ENCODE measurements at regions not wholly inside any gene's neighbourhood (a gene's known extent, or its start where the extent isn't known, plus 50 kb on each side); places are given as distances from the start of the nearest gene placed in this dataset.

DNA sequence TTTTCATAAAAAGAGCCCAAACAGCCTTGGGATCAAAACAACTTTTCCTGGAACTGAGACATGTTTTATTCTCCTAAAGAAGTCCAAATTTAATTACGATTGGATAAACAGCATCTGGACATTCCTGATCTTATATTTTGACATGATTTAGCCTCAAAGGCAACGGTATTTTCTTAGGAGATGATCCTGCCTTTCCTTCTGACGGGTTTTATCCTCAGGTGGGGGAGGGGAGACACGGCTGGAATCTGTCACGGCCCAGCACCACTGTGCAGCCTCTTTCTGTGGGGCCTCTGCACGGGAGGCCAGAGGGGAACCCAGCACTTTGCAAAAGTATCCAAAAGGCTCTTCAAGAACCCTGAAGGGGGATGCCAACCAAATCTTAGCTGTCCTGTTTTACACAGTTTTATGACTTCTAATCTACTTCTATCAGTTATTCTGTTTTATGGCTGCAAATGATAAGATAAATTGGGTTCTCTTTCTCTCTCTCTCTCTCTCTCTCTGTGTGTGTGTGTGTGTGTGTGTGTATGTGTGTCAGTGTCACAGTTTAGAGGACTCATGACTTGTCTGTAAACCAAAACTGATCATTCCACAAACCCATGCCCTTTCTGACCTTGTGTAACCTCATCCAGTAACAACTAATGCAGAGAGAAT is 321.1 kb upstream of the NPVF start:
- DNase-seq (ENCODE audit: low read depth, low spot score) (no peak), ATAC-seq (no peak)
- no peaks in the 10 kb centered on the region for H3K79me2 ChIP-seq (ENCODE audit: insufficient read depth, low read length)
- H3K9ac ChIP-seq (ENCODE audit: low read length) = no peak overlapping the region
- H3K27ac ChIP-seq (ENCODE audit: low read depth, low read length) = no peak overlapping the region
- TF ChIP-seq TCF7L2 (IDR thresholded peaks at IDR 0.05; ENCODE audit: borderline replicate concordance, extremely low read depth, insufficient read depth, insufficient read length) (no peak), POLR2AphosphoS5 (IDR thresholded peaks at IDR 0.05; ENCODE audit: low read depth, low read length) (no peak), ZNF274 (IDR thresholded peaks at IDR 0.05; ENCODE audit: low read depth, low read length) (no peak), CEBPB (IDR thresholded peaks at IDR 0.05; ENCODE audit: low read depth) (no peak), YY1 (IDR thresholded peaks at IDR 0.05; ENCODE audit: extremely low read depth, insufficient replicate concordance, low read depth, low read length) (no peak), SIN3A (IDR thresholded peaks at IDR 0.05; ENCODE audit: low read depth) (no peak), JUND (IDR thresholded peaks at IDR 0.05) (no peak), SP1 (IDR thresholded peaks at IDR 0.05; ENCODE audit: low read depth) (no peak), FOSL1 (IDR thresholded peaks at IDR 0.05; ENCODE audit: low read depth) (no peak), ELF1 (IDR thresholded peaks at IDR 0.05; ENCODE audit: borderline replicate concordance, low read depth) (no peak), CBX3 (IDR thresholded peaks at IDR 0.05; ENCODE audit: low read depth) (no peak)
- TF ChIP-seq, protein P1, sequence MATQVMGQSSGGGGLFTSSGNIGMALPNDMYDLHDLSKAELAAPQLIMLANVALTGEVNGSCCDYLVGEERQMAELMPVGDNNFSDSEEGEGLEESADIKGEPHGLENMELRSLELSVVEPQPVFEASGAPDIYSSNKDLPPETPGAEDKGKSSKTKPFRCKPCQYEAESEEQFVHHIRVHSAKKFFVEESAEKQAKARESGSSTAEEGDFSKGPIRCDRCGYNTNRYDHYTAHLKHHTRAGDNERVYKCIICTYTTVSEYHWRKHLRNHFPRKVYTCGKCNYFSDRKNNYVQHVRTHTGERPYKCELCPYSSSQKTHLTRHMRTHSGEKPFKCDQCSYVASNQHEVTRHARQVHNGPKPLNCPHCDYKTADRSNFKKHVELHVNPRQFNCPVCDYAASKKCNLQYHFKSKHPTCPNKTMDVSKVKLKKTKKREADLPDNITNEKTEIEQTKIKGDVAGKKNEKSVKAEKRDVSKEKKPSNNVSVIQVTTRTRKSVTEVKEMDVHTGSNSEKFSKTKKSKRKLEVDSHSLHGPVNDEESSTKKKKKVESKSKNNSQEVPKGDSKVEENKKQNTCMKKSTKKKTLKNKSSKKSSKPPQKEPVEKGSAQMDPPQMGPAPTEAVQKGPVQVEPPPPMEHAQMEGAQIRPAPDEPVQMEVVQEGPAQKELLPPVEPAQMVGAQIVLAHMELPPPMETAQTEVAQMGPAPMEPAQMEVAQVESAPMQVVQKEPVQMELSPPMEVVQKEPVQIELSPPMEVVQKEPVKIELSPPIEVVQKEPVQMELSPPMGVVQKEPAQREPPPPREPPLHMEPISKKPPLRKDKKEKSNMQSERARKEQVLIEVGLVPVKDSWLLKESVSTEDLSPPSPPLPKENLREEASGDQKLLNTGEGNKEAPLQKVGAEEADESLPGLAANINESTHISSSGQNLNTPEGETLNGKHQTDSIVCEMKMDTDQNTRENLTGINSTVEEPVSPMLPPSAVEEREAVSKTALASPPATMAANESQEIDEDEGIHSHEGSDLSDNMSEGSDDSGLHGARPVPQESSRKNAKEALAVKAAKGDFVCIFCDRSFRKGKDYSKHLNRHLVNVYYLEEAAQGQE (IDR thresholded peaks at IDR 0.05; ENCODE audit: low read depth) = no peak
- TF ChIP-seq, protein P2, sequence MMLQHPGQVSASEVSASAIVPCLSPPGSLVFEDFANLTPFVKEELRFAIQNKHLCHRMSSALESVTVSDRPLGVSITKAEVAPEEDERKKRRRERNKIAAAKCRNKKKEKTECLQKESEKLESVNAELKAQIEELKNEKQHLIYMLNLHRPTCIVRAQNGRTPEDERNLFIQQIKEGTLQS (IDR thresholded peaks at IDR 0.05) = no peak
- TF ChIP-seq, protein P3, sequence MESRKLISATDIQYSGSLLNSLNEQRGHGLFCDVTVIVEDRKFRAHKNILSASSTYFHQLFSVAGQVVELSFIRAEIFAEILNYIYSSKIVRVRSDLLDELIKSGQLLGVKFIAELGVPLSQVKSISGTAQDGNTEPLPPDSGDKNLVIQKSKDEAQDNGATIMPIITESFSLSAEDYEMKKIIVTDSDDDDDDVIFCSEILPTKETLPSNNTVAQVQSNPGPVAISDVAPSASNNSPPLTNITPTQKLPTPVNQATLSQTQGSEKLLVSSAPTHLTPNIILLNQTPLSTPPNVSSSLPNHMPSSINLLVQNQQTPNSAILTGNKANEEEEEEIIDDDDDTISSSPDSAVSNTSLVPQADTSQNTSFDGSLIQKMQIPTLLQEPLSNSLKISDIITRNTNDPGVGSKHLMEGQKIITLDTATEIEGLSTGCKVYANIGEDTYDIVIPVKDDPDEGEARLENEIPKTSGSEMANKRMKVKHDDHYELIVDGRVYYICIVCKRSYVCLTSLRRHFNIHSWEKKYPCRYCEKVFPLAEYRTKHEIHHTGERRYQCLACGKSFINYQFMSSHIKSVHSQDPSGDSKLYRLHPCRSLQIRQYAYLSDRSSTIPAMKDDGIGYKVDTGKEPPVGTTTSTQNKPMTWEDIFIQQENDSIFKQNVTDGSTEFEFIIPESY (IDR thresholded peaks at IDR 0.05; ENCODE audit: extremely low read depth, insufficient replicate concordance, low read length) = no peak
- TF ChIP-seq, protein P4, sequence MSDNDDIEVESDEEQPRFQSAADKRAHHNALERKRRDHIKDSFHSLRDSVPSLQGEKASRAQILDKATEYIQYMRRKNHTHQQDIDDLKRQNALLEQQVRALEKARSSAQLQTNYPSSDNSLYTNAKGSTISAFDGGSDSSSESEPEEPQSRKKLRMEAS (IDR thresholded peaks at IDR 0.05) = no peak
- TF ChIP-seq, protein P5, sequence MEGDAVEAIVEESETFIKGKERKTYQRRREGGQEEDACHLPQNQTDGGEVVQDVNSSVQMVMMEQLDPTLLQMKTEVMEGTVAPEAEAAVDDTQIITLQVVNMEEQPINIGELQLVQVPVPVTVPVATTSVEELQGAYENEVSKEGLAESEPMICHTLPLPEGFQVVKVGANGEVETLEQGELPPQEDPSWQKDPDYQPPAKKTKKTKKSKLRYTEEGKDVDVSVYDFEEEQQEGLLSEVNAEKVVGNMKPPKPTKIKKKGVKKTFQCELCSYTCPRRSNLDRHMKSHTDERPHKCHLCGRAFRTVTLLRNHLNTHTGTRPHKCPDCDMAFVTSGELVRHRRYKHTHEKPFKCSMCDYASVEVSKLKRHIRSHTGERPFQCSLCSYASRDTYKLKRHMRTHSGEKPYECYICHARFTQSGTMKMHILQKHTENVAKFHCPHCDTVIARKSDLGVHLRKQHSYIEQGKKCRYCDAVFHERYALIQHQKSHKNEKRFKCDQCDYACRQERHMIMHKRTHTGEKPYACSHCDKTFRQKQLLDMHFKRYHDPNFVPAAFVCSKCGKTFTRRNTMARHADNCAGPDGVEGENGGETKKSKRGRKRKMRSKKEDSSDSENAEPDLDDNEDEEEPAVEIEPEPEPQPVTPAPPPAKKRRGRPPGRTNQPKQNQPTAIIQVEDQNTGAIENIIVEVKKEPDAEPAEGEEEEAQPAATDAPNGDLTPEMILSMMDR (IDR thresholded peaks at IDR 0.05 in 2 of 3, conservative IDR thresholded peaks at IDR 0.05 in 1 of 3; ENCODE audit: borderline replicate concordance in 1 of 3, insufficient read depth in 1 of 3, low read depth in 2 of 3, low read length in 2 of 3) = no peak
- H3K4me1 ChIP-seq (ENCODE audit: control insufficient read depth in 1 of 2, insufficient read depth in 2 of 2, low read length in 2 of 2) = no peaks in the 10 kb centered on the region
- intact Hi-C loops (cut with micrococcal nuclease) = no loop called here
- ChIA-PET RAD21 (ENCODE audit: low non-redundant PET in 1 of 2, low total read pairs in 2 of 2, uncharacterized antibody in 2 of 2, unreplicated experiment in 2 of 2) (no interaction called here), POLR2A (no interaction called here), CTCF (no interaction called here)
- peaks cover 69% of the 10 kb centered on the region for H3K27me3 ChIP-seq (ENCODE audit: insufficient read depth, low read length)
- no peaks in the 10 kb centered on the region for H3K9me3 ChIP-seq (ENCODE audit: control insufficient read depth in 1 of 2, insufficient read depth in 1 of 2, low read depth in 1 of 2, low read length in 2 of 2)
- no peaks in the 10 kb centered on the region for H3K36me3 ChIP-seq (ENCODE audit: control insufficient read depth in 1 of 2, insufficient read depth in 2 of 2, low read length in 2 of 2)
- H4K20me1 ChIP-seq (ENCODE audit: insufficient read depth) = no peaks in the 10 kb centered on the region
- no peaks in the 10 kb centered on the region for H3K9me2 ChIP-seq (ENCODE audit: insufficient read depth)
- no peak overlapping the region for H3K4me2 ChIP-seq (ENCODE audit: low read length)
- no peak overlapping the region for H3K4me3 ChIP-seq (replicated peaks in 1 of 2; ENCODE audit: low read depth in 1 of 2, low read length in 2 of 2)
- BruUV-seq (replicated peaks) = no TSS peak
- no peak overlapping the region for H2AFZ ChIP-seq (ENCODE audit: low read depth, low read length, poor library complexity, severe bottlenecking)

Data from HCT116 (cell line).